HepG2 (cell line): ENCODE measurements at regions not wholly inside any gene's neighbourhood (a gene's known extent, or its start where the extent isn't known, plus 50 kb on each side); places are given as distances from the start of the nearest gene placed in this dataset.

Experiments used
- FUBP1 ChIP-seq: sonication (generic); formaldehyde crosslinking; IDR thresholded peaks from 2 replicates; pipeline ENCODE4 v1.5.1; 2020; ENCODE audit warnings: missing genetic modification reagents, mild to moderate bottlenecking, borderline replicate concordance
- MED13 ChIP-seq: sonication (generic); formaldehyde crosslinking; IDR thresholded peaks from 2 replicates; pipeline ENCODE4 v1.5.0; 2020; ENCODE audit warnings: missing genetic modification reagents
- NPAS2 ChIP-seq: sonication (generic); formaldehyde crosslinking; IDR thresholded peaks from 2 replicates; pipeline ENCODE4 v1.8.0; 2022; ENCODE audit warnings: mild to moderate bottlenecking, missing genetic modification reagents, borderline replicate concordance
- ZNF333 ChIP-seq: sonication (generic); formaldehyde crosslinking; IDR thresholded peaks from 2 replicates; pipeline ENCODE4 v1.4.0; 2020; ENCODE audit warnings: mild to moderate bottlenecking, missing genetic modification reagents, borderline replicate concordance
- ZNF558 ChIP-seq: sonication (generic); formaldehyde crosslinking; IDR thresholded peaks from 2 replicates; pipeline ENCODE4 v1.9.0; 2022; ENCODE audit warnings: mild to moderate bottlenecking, missing genetic modification reagents, borderline replicate concordance
- TF ChIP-seq, protein P1 (sequence below): sonication (generic); formaldehyde crosslinking; IDR thresholded peaks from 2 replicates; pipeline ENCODE4 v1.4.0; 2020; ENCODE audit warnings: mild to moderate bottlenecking, low read depth, missing genetic modification reagents
- TF ChIP-seq, protein P2 (sequence below): sonication (generic); formaldehyde crosslinking; IDR thresholded peaks from 2 replicates; pipeline ENCODE4 v1.5.1; 2020; ENCODE audit warnings: missing genetic modification reagents, mild to moderate bottlenecking, borderline replicate concordance
- TF ChIP-seq, protein P3 (sequence below): sonication (generic); formaldehyde crosslinking; IDR thresholded peaks from 2 replicates; pipeline ENCODE4 v1.8.1; 2023; ENCODE audit warnings: mild to moderate bottlenecking, inconsistent platforms, moderate library complexity, missing genetic modification reagents, borderline replicate concordance

GRCh38 chr10:9656386-9656785 lies 1361.3 kb upstream of the CELF2 start (continued):
- TF ChIP-seq, protein P1, sequence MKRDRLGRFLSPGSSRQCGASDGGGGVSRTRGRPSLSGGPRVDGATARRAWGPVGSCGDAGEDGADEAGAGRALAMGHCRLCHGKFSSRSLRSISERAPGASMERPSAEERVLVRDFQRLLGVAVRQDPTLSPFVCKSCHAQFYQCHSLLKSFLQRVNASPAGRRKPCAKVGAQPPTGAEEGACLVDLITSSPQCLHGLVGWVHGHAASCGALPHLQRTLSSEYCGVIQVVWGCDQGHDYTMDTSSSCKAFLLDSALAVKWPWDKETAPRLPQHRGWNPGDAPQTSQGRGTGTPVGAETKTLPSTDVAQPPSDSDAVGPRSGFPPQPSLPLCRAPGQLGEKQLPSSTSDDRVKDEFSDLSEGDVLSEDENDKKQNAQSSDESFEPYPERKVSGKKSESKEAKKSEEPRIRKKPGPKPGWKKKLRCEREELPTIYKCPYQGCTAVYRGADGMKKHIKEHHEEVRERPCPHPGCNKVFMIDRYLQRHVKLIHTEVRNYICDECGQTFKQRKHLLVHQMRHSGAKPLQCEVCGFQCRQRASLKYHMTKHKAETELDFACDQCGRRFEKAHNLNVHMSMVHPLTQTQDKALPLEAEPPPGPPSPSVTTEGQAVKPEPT, result no peak
- TF ChIP-seq ZNF558, result no peak
- TF ChIP-seq, protein P2, sequence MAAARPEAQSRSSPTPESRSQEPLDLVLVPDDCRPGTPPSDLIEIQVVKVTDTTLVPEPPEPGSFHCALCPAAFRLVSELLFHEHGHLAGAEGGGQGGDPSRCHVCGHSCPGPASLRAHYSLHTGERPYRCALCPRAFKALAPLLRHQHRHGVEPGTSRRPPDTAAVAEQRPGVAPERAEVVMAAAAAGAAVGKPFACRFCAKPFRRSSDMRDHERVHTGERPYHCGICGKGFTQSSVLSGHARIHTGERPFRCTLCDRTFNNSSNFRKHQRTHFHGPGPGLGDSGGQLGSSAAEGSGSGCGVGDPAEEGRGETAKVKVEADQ, result no peak
- no peak for TF ChIP-seq ZNF333 (CRISPR knock-in tag)
- TF ChIP-seq NPAS2 (CRISPR knock-in tag), result no peak
- no peak for TF ChIP-seq FUBP1 (CRISPR knock-in tag)
- TF ChIP-seq, protein P3, sequence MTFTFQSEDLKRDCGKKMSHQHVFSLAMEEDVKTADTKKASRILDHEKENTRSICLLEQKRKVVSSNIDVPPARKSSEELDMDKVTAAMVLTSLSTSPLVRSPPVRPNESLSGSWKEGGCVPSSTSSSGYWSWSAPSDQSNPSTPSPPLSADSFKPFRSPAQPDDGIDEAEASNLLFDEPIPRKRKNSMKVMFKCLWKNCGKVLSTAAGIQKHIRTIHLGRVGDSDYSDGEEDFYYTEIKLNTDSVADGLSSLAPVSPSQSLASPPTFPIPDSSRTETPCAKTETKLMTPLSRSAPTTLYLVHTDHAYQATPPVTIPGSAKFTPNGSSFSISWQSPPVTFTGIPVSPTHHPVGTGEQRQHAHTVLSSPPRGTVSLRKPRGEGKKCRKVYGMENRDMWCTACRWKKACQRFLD (CRISPR knock-in tag), result no peak
- no peak for TF ChIP-seq MED13 (CRISPR knock-in tag)
